PC-9 (cell line): ENCODE measurements at regions not wholly inside any gene's neighbourhood (a gene's known extent, or its start where the extent isn't known, plus 50 kb on each side); places are given as distances from the start of the nearest gene placed in this dataset.

Experiments
- CTCF ChIP-seq: fragments of 200-600 bp; sonication (generic); conservative IDR thresholded peaks from 2 replicates; pipeline ENCODE4 v1.6.1; 2017; ENCODE audit warnings: mixed run types, antibody characterized with exemption, mild to moderate bottlenecking, moderate library complexity
- EZH2 ChIP-seq: fragments of 200-600 bp; sonication (generic); IDR thresholded peaks from 2 replicates; pipeline ENCODE4 v1.8.0; 2017; ENCODE audit warnings: antibody characterized with exemption, low read depth

- TF ChIP-seq CTCF (no peak), EZH2 (no peak)
These were observed 68.8 kb upstream of the KCNJ15 start for GRCh38 chr21:38188037-38188436.
